ENCODE measurements at regions not wholly inside any gene's neighbourhood (a gene's known extent, or its start where the extent isn't known, plus 50 kb on each side); places are given as distances from the start of the nearest gene placed in this dataset.

DNA sequence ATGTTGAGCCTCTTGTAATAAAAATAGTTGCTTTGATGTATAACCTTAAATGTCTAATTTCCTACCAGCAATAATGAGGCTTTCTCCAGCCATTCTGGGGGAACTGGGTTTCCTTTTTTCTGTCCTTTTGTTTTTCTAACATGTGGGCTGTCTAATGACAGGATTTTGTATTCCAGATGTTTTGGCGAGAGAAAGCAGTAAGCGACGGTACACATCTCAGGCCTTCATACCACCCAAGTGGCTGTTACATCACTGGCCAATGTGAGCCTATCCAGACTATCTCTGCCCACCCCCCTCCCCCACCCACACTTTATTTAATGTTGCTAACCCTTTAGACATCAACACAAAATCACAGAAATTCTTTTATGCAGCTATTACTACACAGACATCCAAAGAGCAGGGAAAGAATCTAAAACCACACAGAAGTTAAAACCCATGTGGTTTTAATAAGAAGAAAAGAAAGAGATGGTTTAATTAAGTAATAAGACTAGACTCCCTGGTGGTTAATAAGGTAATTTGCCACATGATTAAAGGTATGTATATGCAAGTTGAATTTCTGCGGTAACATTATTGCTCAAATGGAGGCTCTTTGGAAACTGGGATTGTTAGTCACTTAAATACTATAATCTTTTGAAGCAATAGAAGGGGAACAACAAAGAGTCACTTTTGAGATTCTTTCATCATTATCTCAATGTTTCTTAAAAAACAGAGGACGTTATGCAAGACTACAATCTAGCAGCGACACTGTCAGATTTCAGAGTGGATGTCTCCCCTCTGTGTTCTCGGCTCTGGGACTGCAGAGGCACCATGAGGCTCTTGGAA lies 365.1 kb downstream of the ENC1 start:
- H3K27ac Mint-ChIP-seq, result peak overlapping the region; percentile 35
- DNase-seq (ENCODE audit: extremely low spot score, unreplicated experiment), result no peak

DNA sequence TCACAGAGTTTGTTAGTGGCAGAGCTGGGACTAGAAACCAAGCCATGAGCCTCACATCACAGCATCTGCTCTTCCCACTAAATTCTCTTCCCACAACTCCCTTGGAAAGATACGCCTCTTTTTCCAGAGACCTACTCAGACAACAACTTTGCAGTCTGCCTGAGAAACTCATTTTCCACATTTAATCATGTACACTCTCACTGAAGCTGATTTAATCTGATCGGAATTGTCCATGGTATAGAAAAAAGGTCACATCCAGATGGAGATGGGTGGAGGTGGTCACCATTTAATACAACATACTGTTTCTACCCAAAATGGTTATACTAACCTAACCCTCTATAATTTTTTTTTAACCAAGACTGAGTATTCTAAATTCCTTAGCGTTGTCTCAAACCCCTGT lies 366.2 kb downstream of the ENC1 start:
- Mint-ChIP-seq H3K27ac (peak overlapping the region; percentile 35), H3K9me3 (no peaks in the 10 kb centered on the region), H3K4me1 (ENCODE audit: unreplicated experiment) (peaks cover 37% of the 10 kb centered on the region), H3K36me3 (no peaks in the 10 kb centered on the region), H3K27me3 (no peaks in the 10 kb centered on the region), H3K4me3 (no peak overlapping the region)
- TF ChIP-seq, protein P1, sequence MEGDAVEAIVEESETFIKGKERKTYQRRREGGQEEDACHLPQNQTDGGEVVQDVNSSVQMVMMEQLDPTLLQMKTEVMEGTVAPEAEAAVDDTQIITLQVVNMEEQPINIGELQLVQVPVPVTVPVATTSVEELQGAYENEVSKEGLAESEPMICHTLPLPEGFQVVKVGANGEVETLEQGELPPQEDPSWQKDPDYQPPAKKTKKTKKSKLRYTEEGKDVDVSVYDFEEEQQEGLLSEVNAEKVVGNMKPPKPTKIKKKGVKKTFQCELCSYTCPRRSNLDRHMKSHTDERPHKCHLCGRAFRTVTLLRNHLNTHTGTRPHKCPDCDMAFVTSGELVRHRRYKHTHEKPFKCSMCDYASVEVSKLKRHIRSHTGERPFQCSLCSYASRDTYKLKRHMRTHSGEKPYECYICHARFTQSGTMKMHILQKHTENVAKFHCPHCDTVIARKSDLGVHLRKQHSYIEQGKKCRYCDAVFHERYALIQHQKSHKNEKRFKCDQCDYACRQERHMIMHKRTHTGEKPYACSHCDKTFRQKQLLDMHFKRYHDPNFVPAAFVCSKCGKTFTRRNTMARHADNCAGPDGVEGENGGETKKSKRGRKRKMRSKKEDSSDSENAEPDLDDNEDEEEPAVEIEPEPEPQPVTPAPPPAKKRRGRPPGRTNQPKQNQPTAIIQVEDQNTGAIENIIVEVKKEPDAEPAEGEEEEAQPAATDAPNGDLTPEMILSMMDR (conservative IDR thresholded peaks at IDR 0.05), result no peak
- no peak for DNase-seq (ENCODE audit: extremely low spot score, unreplicated experiment)

More for the DNA sequence above, 365.1 kb downstream of the ENC1 start:
- no peaks in the 10 kb centered on the region for H3K36me3 Mint-ChIP-seq
- TF ChIP-seq, protein P1 (conservative IDR thresholded peaks at IDR 0.05), result no peak
- no peaks in the 10 kb centered on the region for H3K9me3 Mint-ChIP-seq
- H3K4me1 Mint-ChIP-seq (ENCODE audit: unreplicated experiment), result peaks cover 29% of the 10 kb centered on the region
- no peak overlapping the region for H3K4me3 Mint-ChIP-seq
- no peaks in the 10 kb centered on the region for H3K27me3 Mint-ChIP-seq

DNA sequence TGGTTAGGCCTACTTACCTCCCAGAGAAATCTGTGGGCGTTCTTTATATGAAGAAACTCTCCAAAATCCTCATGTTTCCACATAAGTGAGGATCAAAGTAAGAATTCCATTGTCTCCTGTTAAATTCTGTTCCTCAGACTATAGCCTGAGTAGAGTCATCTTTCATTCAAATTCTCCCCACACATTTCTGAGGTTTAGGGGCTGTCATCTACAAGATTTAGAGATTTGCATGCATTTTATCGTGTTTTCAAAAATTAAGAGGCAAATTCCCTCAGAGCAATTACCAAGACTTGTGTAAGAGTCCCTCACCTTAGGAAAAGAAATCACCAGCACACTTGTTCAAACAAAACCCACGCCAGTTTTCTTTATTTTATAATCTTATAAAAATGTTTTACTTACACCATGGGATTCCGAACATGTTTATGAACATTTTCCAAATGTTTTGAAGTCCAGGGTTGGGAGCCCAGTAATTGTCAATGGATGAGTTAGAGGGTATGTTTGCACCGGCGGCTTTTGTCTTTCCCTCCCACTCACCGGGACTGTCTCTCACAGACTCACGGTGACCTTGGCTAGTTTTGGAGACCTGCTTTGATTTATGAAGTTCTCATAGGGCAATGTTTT lies 367.6 kb downstream of the ENC1 start:
- TF ChIP-seq, protein P1 (conservative IDR thresholded peaks at IDR 0.05), result no peak
- H3K27ac Mint-ChIP-seq, result no peak overlapping the region
- peaks cover 48% of the 10 kb centered on the region for H3K4me1 Mint-ChIP-seq (ENCODE audit: unreplicated experiment)
- no peaks in the 10 kb centered on the region for H3K36me3 Mint-ChIP-seq
- no peak for DNase-seq (ENCODE audit: extremely low spot score, unreplicated experiment)
- peaks cover 3% of the 10 kb centered on the region for H3K9me3 Mint-ChIP-seq
- H3K27me3 Mint-ChIP-seq, result no peaks in the 10 kb centered on the region
- no peak overlapping the region for H3K4me3 Mint-ChIP-seq

DNA sequence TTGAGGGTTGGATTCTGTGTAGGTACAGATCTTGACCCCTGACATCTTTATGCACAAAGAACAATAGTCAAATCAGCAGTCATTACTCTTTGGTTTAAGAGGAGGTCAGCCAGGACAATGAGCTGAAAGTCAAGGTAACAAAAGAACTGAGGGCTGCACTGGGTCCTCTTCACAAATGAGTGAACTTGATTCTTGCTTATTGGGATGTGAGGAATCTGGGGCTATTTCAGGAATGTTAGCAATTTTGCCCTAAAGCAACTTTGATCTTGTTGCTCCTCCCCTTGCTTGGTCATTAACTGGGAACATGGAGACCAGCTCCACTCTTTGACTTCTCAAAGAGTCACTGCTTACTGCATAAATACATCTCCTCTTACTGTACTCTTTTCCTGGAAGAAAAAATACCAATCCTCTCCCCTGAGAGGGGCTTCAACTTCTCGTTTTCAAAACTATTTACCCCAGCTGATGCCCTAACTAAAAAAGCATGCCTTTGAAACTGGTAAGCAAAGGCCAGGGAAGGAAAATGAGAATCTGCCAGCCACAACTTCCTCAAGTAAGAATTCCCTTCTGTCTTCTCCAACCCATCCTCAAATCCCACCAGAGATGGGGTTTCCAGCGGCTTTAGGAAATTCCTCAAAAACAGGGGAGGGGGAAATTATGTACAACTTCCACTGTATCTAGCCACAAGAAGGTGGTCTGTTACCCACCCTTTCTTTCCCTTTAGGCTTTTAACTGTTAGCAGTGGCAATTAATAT lies 368.3 kb downstream of the ENC1 start:
- DNase-seq (ENCODE audit: extremely low spot score, unreplicated experiment), result no peak
- peak overlapping the region; percentile 9 for H3K27ac Mint-ChIP-seq

DNA sequence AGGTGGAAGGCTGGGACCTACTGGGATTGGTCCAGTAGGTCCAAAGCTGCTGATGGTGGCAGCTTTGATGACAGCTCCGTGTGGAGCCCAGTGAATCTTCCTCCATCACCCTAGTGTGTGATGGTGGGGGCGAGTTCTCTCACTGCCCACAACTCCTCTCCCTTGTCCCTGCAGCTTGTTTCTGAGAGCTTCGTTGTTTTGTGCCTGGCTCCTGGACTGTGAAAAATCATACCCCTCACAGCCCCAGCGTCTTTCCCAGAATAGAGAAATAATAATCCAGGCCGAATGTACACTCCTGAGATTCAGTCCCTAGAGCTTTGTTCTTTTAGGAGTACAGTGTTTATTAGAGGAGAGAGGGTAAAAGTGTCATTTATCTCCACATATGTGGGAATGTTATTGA lies 372.2 kb downstream of the ENC1 start:
- H3K9me3 Mint-ChIP-seq, result peaks cover 3% of the 10 kb centered on the region
- no peak for DNase-seq (ENCODE audit: extremely low spot score, unreplicated experiment)
- no peaks in the 10 kb centered on the region for H3K36me3 Mint-ChIP-seq
- H3K27ac Mint-ChIP-seq, result no peak overlapping the region
- TF ChIP-seq, protein P1 (conservative IDR thresholded peaks at IDR 0.05), result no peak
- no peak overlapping the region for H3K4me3 Mint-ChIP-seq
- no peaks in the 10 kb centered on the region for H3K27me3 Mint-ChIP-seq
- peaks cover 48% of the 10 kb centered on the region for H3K4me1 Mint-ChIP-seq (ENCODE audit: unreplicated experiment)

More for the DNA sequence above, 368.3 kb downstream of the ENC1 start:
- TF ChIP-seq, protein P1 (conservative IDR thresholded peaks at IDR 0.05), result no peak
- peaks cover 3% of the 10 kb centered on the region for H3K9me3 Mint-ChIP-seq
- H3K27me3 Mint-ChIP-seq, result no peaks in the 10 kb centered on the region
- H3K4me3 Mint-ChIP-seq, result no peak overlapping the region
- peaks cover 48% of the 10 kb centered on the region for H3K4me1 Mint-ChIP-seq (ENCODE audit: unreplicated experiment)
- H3K36me3 Mint-ChIP-seq, result no peaks in the 10 kb centered on the region

Data from type B pancreatic cell (in vitro differentiated cells).